Spleen (tissue), 11 donors: ENCODE measurements at regions not wholly inside any gene's neighbourhood (a gene's known extent, or its start where the extent isn't known, plus 50 kb on each side); places are given as distances from the start of the nearest gene placed in this dataset.

ENCODE experiments used
- DNase-seq: peaks from one replicate; pipeline ENCODE4 v3.0.0-alpha.2; 2020
- H3K27ac ChIP-seq, 8 donors: fragments of 200-600 bp; sonication (generic) in 7 of 8; 1 replicate in 4 of 8; 2 replicates in 4 of 8; pipeline versions ENCODE4 v1.5.0 to v1.8.0; 2016 to 2021; ENCODE audit warnings: inconsistent platforms in 4 of 8, mild to moderate bottlenecking in 4 of 8, moderate library complexity in 1 of 8
- H3K27me3 ChIP-seq, 7 donors: fragments of 200-600 bp; sonication (generic) in 6 of 7; replicated peaks in 1 of 7; 1 replicate in 4 of 7; 2 replicates in 3 of 7; pipeline versions ENCODE4 v1.5.0 to v1.8.0; 2016 to 2021; ENCODE audit warnings: inconsistent platforms in 3 of 7, mild to moderate bottlenecking in 1 of 7
- H3K36me3 ChIP-seq, 6 donors: fragments of 200-600 bp; sonication (generic) in 5 of 6; 1 replicate in 4 of 6; 2 replicates in 2 of 6; pipeline versions ENCODE4 v1.5.0 to v1.8.0; 2016 to 2021; ENCODE audit warnings: inconsistent platforms in 2 of 6
- H3K4me1 ChIP-seq, 6 donors: fragments of 200-600 bp; sonication (generic) in 5 of 6; 1 replicate in 3 of 6; 2 replicates in 3 of 6; pipeline versions ENCODE4 v1.5.0 to v1.8.0; 2016 to 2021; ENCODE audit warnings: inconsistent platforms in 3 of 6
- H3K4me3 ChIP-seq, 8 donors: fragments of 200-600 bp; sonication (generic) in 7 of 8; 1 replicate in 4 of 8; 2 replicates in 4 of 8; pipeline versions ENCODE4 v1.5.0 to v1.8.0; 2016 to 2021; ENCODE audit warnings: inconsistent platforms in 4 of 8, mild to moderate bottlenecking in 4 of 8, moderate library complexity in 2 of 8
- H3K9me3 ChIP-seq, 8 donors: fragments of 200-600 bp; sonication (generic) in 7 of 8; 1 replicate in 4 of 8; 2 replicates in 4 of 8; pipeline versions ENCODE4 v1.5.0 to v1.8.0; 2016 to 2021; ENCODE audit warnings: inconsistent platforms in 4 of 8
- POLR2A ChIP-seq, 3 donors: fragments of 450-650 bp; IDR thresholded peaks; one replicate each; pipeline ENCODE4 v1.5.1; 2017; ENCODE audit warnings: antibody characterized with exemption in 3 of 3, mild to moderate bottlenecking in 1 of 3
- POLR2AphosphoS5 ChIP-seq, 3 donors: sonication (generic); formaldehyde crosslinking; IDR thresholded peaks; one replicate each; pipeline ENCODE4 v1.5.1; 2017; ENCODE audit warnings: antibody characterized with exemption in 3 of 3
- WGBS, 5 donors: extraction: QIAGEN DNeasy Blood & Tissue Kit in 3 of 5; methylation state at CpG; one replicate each; pipeline versions ENCODE4 v1.1.5 to v1.1.7; 2013 to 2018; 5-methylcytosine and 5-hydroxymethylcytosine counted together
- intact Hi-C: fragments of 100-400 bp; cut with DNase I; formaldehyde crosslinking; loops from one replicate; pipeline ENCODE4 v1.15.0; 2023; ENCODE audit warnings: low total_unique reads
- TF ChIP-seq, protein P1 (sequence below), 11 experiments: fragments of 200-600 bp in 7 of 11; fragments of 450-650 bp in 4 of 11; sonication (generic) in 4 of 11; IDR thresholded peaks in 8 of 11; conservative IDR thresholded peaks in 3 of 11; 1 replicate in 7 of 11; 2 replicates in 4 of 11; pipeline versions ENCODE4 v1.4.0 to v1.8.0; 2016 to 2021; ENCODE audit warnings: antibody characterized with exemption in 11 of 11, inconsistent platforms in 4 of 11, mild to moderate bottlenecking in 1 of 11
- donor health status: healthy with polysubstance abuse.
- donor health status: DM: no; HTN: no; CAD: no; lungs with moderate emphysema.
- donor health status: DM: no; HTN: no; CAD: no.
- donor health status: Bipolar disorder and iron deficiency.
- donor health status: healthy.
- donor health status: DM: no; HTN: no; CAD: no.
- donor health status: DM: yes; HTN: yes; CAD: no.

DNA sequence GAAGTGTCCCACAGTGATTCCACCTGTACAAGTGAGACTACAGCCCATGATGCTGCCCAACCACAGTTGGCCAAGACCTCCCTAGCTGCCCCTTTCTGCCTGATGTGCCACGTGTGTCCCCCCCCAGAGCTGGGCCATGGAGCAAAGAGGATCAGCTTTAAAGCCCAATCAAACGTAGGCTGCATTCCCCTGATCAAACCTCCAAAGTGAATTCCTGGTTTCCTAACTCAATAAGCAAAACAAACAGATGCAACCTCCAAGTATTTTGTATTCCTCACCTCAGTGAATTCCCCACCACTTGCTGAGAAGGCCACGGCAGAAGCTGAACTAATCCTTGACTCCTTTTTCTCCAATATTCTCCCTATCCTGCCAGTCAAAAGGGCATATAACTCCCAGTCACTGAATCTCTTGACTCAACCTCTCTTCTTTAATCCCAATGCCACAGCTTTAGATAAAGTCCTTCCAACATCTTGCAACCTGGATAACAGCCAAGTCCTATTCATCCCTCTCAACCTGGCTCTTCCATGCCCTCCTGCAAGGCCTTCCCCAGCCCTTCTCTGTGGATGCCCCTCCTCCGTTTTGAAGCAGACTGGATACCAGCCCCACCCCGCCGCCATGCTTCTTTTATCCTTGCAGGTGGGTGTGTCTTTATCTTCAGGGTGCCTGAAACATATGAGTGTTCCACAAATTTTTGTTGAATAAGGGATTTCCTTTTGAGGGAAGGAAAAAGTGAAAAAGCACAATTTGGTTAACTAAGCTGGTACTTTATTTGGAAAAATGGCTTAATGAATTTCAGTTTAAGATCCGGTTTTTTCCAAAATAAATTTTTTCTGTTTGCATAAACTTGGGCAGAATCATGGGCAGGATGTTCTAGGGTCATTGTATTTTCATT, 285.2 kb upstream of the MKLN1 start:
- 76 to 88% (median 83%) methylated on average over 7 of the region's 7 CpGs for WGBS, 5 donors
- Histone ChIP-seq H3K27ac (peak overlapping the region in 4 of 8 donors; percentile 23 to 39 (median 29)), H3K36me3 (peaks cover 0 to 27% (median 0%) of the 10 kb centered on the region in 6 donors), H3K4me1 (peaks cover 32 to 82% (median 51%) of the 10 kb centered on the region in 6 donors), H3K9me3 (peaks cover 0 to 8% (median 6%) of the 10 kb centered on the region in 8 donors), H3K4me3 (no peak overlapping the region), H3K27me3 (no peaks in the 10 kb centered on the region)
- DNase-seq = no peak
- TF ChIP-seq POLR2A (IDR thresholded peaks at IDR 0.05) (no peak), POLR2AphosphoS5 (IDR thresholded peaks at IDR 0.05) (peak in 1 of 3 donors; percentile 13)
- intact Hi-C loops = loop anchor here (5.0 to 10.0 kb wide), 2 partner anchors 58 to 145 kb away; no protein-coding TSS in a partner anchor

DNA sequence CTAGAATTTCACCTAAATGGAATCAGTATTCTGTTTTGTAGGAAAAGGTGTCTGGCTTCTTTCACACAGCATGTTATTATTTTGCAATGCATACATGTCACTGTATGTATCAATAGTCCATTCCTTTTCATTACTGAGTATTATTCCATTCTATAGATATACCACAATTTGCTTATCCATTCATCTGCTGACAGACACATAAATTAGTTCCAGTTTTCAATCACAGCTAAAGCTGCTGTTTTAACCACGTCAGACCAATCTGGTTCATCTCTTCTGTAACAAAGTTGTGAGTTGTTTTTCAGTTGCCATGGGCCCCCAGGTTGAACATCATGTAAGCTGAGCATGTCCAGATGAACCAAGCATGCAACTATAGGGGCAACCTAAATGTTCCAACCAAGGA, 282.1 kb upstream of the MKLN1 start:
- Histone ChIP-seq H3K27me3 (no peaks in the 10 kb centered on the region), H3K36me3 (peaks cover 0 to 44% (median 0%) of the 10 kb centered on the region in 6 donors), H3K4me1 (peaks cover 19 to 82% (median 45%) of the 10 kb centered on the region in 6 donors), H3K4me3 (no peak overlapping the region), H3K27ac (no peak overlapping the region), H3K9me3 (peaks cover 0 to 8% (median 6%) of the 10 kb centered on the region in 8 donors)
- WGBS, 5 donors = 84 to 96% (median 90%) methylated on average over 1 of the region's 1 CpG
- intact Hi-C loops = loop anchor here (10.0 kb wide), 1 partner anchor 61 kb away; no protein-coding TSS in a partner anchor
- DNase-seq = no peak
- TF ChIP-seq, protein P1, sequence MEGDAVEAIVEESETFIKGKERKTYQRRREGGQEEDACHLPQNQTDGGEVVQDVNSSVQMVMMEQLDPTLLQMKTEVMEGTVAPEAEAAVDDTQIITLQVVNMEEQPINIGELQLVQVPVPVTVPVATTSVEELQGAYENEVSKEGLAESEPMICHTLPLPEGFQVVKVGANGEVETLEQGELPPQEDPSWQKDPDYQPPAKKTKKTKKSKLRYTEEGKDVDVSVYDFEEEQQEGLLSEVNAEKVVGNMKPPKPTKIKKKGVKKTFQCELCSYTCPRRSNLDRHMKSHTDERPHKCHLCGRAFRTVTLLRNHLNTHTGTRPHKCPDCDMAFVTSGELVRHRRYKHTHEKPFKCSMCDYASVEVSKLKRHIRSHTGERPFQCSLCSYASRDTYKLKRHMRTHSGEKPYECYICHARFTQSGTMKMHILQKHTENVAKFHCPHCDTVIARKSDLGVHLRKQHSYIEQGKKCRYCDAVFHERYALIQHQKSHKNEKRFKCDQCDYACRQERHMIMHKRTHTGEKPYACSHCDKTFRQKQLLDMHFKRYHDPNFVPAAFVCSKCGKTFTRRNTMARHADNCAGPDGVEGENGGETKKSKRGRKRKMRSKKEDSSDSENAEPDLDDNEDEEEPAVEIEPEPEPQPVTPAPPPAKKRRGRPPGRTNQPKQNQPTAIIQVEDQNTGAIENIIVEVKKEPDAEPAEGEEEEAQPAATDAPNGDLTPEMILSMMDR (IDR thresholded peaks at IDR 0.05 in 8 of 11, conservative IDR thresholded peaks at IDR 0.05 in 3 of 11) = no peak
- TF ChIP-seq POLR2AphosphoS5 (IDR thresholded peaks at IDR 0.05) (no peak), POLR2A (IDR thresholded peaks at IDR 0.05) (no peak)

DNA sequence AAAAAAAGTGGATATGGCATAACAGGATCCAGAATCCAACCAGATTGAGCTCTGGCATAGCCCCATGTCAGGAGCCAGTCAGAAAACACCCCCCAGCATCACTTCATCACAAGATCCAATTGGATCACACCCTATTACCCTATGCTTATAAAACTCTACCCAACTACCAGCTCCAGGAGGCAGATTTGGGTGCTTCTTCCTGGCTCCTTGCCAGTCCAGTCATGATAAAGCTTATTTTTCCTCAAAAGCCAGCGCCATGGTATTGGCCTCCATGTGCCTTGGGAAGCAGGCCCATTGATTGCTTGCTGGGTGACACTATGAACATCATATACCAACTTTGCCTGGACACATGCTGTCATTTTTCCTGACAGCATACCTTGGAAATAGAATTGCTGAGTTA, 281.4 kb upstream of the MKLN1 start:
- Histone ChIP-seq H3K9me3 (peaks cover 0 to 8% (median 6%) of the 10 kb centered on the region in 8 donors), H3K27me3 (no peaks in the 10 kb centered on the region), H3K4me1 (peaks cover 19 to 82% (median 48%) of the 10 kb centered on the region in 6 donors), H3K36me3 (peaks cover 0 to 49% (median 2%) of the 10 kb centered on the region in 6 donors), H3K27ac (peak overlapping the region in 1 of 8 donors; percentile 2), H3K4me3 (no peak overlapping the region)
- WGBS, 5 donors = 89 to 97% (median 92%) methylated on average over 1 of the region's 1 CpG
- intact Hi-C loops = loop anchor here (10.0 kb wide), 1 partner anchor 61 kb away; no protein-coding TSS in a partner anchor
- TF ChIP-seq, protein P1 (IDR thresholded peaks at IDR 0.05 in 8 of 11, conservative IDR thresholded peaks at IDR 0.05 in 3 of 11) = no peak
- no peak for TF ChIP-seq POLR2AphosphoS5 (IDR thresholded peaks at IDR 0.05)
- no peak for TF ChIP-seq POLR2A (IDR thresholded peaks at IDR 0.05)
- no peak for DNase-seq

DNA sequence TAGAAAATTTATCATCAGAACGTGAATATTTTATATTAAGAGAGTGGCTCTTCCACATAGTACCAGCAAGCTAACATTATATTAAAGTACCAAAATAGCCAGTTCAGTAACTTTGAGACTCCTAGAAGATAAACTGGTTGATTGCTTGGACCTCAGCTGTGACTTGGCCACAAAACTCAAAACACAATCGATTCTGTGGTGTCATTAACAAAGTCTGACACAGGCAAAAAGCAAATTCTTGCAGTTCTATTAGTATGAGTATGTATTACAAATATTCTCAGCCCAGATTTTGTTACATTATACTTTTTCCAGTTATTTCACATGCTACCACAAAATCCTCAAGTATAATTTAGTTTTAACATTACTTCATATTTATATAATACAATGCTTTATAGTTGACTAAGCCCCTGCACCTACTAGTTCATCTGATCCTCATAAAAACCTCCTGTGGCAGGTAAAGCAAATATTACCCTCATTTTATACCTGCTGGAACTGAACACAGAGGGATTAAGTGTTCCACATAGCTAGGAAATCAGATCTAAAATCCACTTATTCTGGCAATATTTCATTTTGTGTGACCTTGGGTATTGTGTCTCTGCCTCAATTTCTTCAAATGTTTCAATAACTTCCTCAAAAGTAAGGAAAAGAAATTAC, 279.9 kb upstream of the MKLN1 start:
- intact Hi-C loops = loop anchor here (10.0 kb wide), 1 partner anchor 63 kb away; no protein-coding TSS in a partner anchor
- H3K4me1 ChIP-seq = peaks cover 18 to 82% (median 58%) of the 10 kb centered on the region in 6 donors
- no peak for TF ChIP-seq POLR2AphosphoS5 (IDR thresholded peaks at IDR 0.05)
- TF ChIP-seq POLR2A (IDR thresholded peaks at IDR 0.05) = no peak
- TF ChIP-seq, protein P1 (IDR thresholded peaks at IDR 0.05 in 8 of 11, conservative IDR thresholded peaks at IDR 0.05 in 3 of 11) = no peak

More for the DNA sequence above, 279.9 kb upstream of the MKLN1 start:
- no peak for DNase-seq
- Histone ChIP-seq H3K4me3 (no peak overlapping the region), H3K27ac (peak overlapping the region in 2 of 8 donors; percentile 10 to 63), H3K36me3 (peaks cover 0 to 58% (median 3%) of the 10 kb centered on the region in 6 donors), H3K27me3 (no peaks in the 10 kb centered on the region), H3K9me3 (peaks cover 0 to 8% (median 6%) of the 10 kb centered on the region in 8 donors)
- whole genome bisulfite sequencing, 5 donors = 78 to 89% (median 88%) methylated on average over 2 of the region's 2 CpGs
